HG02840 (cell line): ENCODE measurements at regions not wholly inside any gene's neighbourhood (a gene's known extent, or its start where the extent isn't known, plus 50 kb on each side); places are given as distances from the start of the nearest gene placed in this dataset.
"Not testable (repeated sequence)": the region's sequence is repeated elsewhere in the genome, so short reads cannot be mapped to it uniquely, and the experiment has no call there.

Source experiments
- ATAC-seq: cut with Tn5 transposase; IDR thresholded peaks from one replicate; pipeline ENCODE4 v1.9.1; 2021; ENCODE audit warnings: mild to moderate bottlenecking, moderate library complexity, moderate number of reproducible peaks; ENCODE audit not compliant: unreplicated experiment, low FRiP score

DNA sequence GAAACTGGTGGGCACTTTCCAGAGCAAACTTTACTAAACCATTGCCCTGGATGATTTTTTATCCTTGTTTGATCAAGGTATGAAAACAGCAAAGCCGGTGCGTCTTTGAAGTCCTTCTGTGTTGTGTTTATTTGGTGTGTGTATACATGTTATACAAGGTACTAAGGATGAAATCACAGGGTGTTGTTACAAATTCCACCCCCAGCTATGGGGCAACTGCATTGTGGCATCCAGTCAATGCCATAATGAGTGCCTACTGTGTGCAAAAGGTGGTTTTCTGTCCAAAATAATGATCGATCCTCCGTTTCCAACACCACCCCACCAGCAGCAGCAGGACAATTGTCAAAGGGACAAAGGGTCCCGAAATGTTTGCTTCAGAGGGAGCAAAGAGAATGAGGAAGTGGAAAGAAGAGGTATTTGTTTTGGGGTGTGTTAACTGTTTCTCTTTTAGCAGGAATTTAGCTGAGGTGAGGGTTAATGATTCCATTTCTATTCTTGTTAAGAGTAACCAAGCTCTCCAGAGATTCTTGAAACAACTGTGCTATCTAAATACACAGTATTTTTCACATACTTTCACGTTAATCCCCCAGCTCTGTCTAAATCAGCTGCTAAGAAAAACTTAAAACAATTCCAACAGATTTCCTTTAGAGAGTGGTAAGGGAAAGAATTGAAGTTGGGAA is 568.7 kb upstream of the KLF4 start:
- ATAC-seq, result no peak

DNA sequence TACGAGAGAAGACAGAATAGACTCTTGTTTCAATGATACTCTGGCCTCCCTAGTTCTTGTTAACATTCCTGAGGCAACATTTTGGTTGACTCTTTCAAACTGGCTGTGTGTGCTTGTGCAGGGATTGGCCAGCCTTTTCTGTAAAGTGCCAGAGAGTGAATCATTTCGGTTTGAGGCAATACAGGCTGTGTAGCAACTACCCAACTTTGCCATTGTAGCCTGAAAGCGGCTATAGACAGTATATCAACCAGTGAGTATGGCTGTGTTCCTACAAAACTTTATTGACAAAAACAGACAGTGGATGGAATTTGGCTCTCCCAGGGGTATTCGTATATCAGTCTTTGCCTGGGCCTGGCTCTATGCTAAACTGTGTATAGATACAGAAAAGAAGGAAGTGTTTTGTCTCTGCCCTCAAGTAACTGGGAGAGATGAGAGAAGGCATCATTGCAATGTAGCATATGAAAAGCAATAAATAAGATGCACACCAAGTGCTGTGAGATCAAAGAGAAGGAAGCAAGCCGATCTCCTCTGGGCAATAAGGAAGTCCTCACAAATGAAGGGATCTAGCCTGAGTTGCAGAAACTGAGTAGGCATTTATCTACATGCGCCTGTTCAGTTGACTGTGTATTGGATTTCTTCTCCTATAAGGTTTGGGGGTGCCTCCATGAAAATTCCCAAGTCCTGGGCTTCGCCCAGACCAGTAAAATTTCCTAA is 568.0 kb upstream of the KLF4 start:
- ATAC-seq, result no peak

DNA sequence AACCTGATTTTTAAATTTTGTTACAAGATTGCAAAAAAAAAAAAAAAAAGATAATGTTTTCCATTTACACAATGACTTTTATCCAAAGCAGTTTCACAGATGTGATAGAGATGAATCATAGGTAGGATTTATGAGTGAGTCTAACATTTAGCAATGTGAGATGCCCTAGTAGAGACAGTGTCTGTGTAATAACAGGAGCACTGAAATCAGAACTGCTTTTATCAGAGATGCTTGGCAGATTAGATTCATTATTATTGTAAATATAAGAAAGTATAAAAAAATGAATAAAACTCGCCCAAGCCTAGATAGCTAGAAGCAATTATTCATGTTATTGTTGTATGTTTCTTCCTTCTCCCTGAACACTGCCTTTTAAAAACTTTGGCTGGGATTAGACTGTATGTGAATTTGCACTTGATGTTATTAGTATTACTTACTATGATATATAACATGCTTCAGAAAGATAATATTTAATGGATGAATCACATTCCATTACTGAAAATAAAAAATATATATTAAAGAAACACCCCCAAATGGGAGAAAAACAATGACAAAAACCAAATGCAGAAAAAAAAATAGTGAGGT is 567.3 kb upstream of the KLF4 start:
- ATAC-seq, result no peak

GRCh38 chr9:108056084-108056804 is 566.7 kb upstream of the KLF4 start:
- no peak for ATAC-seq

DNA sequence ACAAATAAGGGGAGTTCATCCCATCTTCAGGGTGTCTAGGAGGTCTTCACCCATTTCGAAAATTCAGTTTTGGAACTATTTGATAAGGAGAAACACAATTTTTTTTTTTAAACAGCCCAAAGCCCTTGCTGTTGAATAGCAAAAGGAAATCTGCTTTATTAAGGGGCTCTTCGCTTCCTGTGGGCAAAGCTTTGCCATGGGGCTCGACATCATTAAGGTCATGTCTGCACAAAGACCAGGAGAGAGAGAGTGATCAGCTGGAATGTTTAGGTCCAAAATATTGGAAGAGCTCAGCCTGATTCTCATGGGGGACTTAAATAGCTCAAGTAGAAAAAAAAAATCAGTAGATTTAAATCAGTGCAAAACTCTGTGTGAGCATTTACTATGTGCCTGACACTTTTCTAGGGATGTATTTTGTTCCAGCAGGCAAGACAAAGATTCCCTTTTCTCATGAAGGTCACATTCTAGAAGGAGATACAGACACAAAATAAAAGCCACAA is 564.6 kb upstream of the KLF4 start:
- no peak for ATAC-seq

- no peak for ATAC-seq
Measured at GRCh38 chr9:108053555-108054061, 564.0 kb upstream of the KLF4 start.

- ATAC-seq, result no peak
Measured at GRCh38 chr9:108052431-108053080, 563.0 kb upstream of the KLF4 start.

- ATAC-seq, result no peak
Measured at GRCh38 chr9:108050894-108051293, 561.3 kb upstream of the KLF4 start.

- no peak for ATAC-seq
Measured at GRCh38 chr9:108049671-108050494, 560.3 kb upstream of the KLF4 start.

GRCh38 chr9:108049026-108049607 is 559.5 kb upstream of the KLF4 start:
- no peak for ATAC-seq

GRCh38 chr9:108048406-108049025 is 558.9 kb upstream of the KLF4 start:
- no peak for ATAC-seq

DNA sequence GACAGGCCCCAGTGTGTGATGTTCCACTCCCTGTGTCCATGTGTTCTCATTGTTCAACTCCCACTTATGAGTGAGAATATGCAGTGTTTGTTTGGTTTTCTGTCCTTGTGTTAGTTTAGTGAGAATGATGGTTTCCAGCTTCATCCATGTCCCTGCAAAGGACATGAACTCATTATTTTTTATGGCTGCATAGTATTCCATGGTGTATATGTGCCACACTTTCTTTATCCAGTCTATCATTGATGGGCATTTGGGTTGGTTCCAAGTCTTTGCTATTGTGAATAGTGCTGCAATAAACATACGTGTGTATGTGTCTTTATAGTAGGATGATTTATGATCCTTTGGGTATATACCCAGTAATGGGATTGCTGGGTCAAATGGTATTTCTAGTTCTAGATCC is 558.2 kb upstream of the KLF4 start:
- not testable (repeated sequence) for ATAC-seq

DNA sequence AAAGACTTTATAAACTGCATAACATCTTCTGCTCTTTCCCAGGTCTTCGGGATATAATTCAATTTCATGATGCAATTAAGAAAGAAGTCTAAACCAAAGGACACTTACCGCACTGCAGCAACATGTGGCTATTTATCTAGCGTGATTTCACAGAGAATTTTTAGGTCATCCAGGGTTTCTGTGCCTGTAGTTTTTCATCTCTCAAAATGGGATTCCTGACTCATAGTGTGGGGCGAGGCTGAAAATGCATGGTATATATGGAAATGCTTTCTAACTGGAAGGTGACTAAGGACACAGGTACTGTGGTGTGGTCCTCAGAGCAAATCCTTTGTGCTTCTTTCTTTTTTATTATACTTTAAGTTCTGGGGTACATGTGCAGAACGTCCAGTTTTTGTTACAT is 557.7 kb upstream of the KLF4 start:
- ATAC-seq, result no peak

- ATAC-seq, result no peak
Measured at GRCh38 chr9:108045851-108046250, 556.3 kb upstream of the KLF4 start.

GRCh38 chr9:108043585-108043984 is 554.0 kb upstream of the KLF4 start:
- no peak for ATAC-seq

GRCh38 chr9:108041551-108041950 is 552.0 kb upstream of the KLF4 start:
- no peak for ATAC-seq

DNA sequence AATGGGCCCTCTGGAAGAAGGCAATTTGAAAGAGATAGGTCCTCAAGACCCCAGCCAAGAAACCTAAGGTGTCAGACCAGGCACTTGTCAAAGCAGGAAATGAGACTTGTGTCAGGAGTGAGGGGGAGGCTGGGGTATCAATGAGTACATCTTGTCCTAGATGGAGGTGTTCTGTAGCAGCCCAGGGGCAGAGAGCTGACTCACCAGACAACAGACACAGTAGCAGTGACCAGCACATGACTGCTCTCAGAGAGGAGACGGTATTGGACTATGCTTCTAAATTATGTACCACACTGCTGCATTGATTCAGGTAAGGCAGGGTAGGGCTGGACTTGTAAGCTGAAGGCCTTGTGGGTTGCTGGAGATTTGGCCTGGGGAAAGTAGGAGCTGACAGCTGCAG is 551.2 kb upstream of the KLF4 start:
- ATAC-seq, result no peak

DNA sequence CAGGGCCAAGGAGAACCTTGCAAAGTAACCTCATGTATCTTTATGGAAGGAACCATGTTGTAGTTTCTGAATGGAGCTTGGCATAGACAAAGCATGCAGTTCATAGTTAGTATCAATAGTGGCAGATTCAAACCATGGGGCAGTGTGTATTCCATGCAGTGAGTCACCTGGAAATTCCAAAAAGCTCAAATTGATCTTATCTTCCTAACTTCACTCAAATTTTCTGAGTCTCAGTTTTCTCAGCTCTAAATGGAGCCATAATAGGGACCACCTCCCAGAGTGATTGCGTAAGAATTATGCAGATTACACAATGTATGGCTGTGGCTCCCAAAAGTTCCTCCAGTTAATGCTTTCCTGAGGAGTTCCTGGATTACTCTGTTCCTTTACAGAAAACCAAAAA is 549.9 kb upstream of the KLF4 start:
- ATAC-seq, result no peak

DNA sequence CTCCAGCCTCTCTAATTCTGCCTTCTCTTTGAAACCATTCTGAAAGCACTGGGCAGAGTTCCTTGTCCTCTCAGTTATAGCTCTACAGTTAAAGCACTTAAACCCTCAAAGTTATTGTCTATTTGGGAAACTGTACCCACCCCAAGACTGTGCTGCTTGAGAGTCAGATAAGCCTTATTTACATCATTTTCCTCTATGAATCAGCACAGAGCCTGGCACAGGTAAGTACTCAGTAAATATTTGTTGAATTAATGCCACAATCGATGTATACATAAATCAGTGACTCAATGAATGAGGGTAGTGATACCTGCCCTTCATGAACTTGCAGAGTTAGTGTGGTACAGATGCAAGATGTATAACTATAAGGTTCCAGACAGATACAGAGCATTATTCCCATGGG is 549.4 kb upstream of the KLF4 start:
- ATAC-seq, result no peak
